ENCODE measurements at regions not wholly inside any gene's neighbourhood (a gene's known extent, or its start where the extent isn't known, plus 50 kb on each side); places are given as distances from the start of the nearest gene placed in this dataset.

GRCh38 chr11:45026835-45027234 lies 76.2 kb upstream of the TP53I11 start:
- TF ChIP-seq REST (IDR thresholded peaks at IDR 0.05; ENCODE audit: insufficient replicate concordance, low read depth), result no peak
- TF ChIP-seq CTCF (IDR thresholded peaks at IDR 0.05; ENCODE audit: insufficient read depth, low read length), result no peak
- no peak for TF ChIP-seq POLR2AphosphoS5 (IDR thresholded peaks at IDR 0.05; ENCODE audit: low read depth)
- no peak for TF ChIP-seq GABPA (IDR thresholded peaks at IDR 0.05; ENCODE audit: low read depth)
- no peak for TF ChIP-seq SPI1 (IDR thresholded peaks at IDR 0.05; ENCODE audit: borderline replicate concordance, low read depth)

Measured in HL-60 (cell line).